ENCODE measurements at regions not wholly inside any gene's neighbourhood (a gene's known extent, or its start where the extent isn't known, plus 50 kb on each side); places are given as distances from the start of the nearest gene placed in this dataset.
"Not testable (repeated sequence)": the region's sequence is repeated elsewhere in the genome, so short reads cannot be mapped to it uniquely, and the experiment has no call there.

- no peak for DNase-seq
Observed at GRCh38 chr12:34097213-34097612, 74.9 kb downstream of the ALG10 start.

- no peak for DNase-seq
Observed at GRCh38 chr12:34105392-34105933, 83.2 kb downstream of the ALG10 start.

- no peak for DNase-seq
Observed at GRCh38 chr12:34106172-34106571, 83.9 kb downstream of the ALG10 start.

- no peak for DNase-seq
Observed at GRCh38 chr12:34107016-34107415, 84.7 kb downstream of the ALG10 start.

- no peak for DNase-seq
Observed at GRCh38 chr12:34107781-34108404, 85.6 kb downstream of the ALG10 start.

GRCh38 chr12:34108405-34108803, 86.1 kb downstream of the ALG10 start:
- DNase-seq: no peak

GRCh38 chr12:34108967-34109366, 86.7 kb downstream of the ALG10 start:
- no peak for DNase-seq

GRCh38 chr12:34109390-34109789, 87.1 kb downstream of the ALG10 start:
- DNase-seq: no peak

GRCh38 chr12:34109909-34110531, 87.7 kb downstream of the ALG10 start:
- DNase-seq: not testable (repeated sequence)

GRCh38 chr12:34119366-34119765, 97.1 kb downstream of the ALG10 start:
- no peak for DNase-seq

GRCh38 chr12:34121360-34121759, 99.1 kb downstream of the ALG10 start:
- DNase-seq: no peak

- DNase-seq: not testable (repeated sequence)
Observed at GRCh38 chr12:34123092-34123491, 100.8 kb downstream of the ALG10 start.

GRCh38 chr12:34124608-34125007, 102.3 kb downstream of the ALG10 start:
- no peak for DNase-seq

- no peak for DNase-seq
Observed at GRCh38 chr12:34126239-34126641, 103.9 kb downstream of the ALG10 start.

GRCh38 chr12:34126805-34127204, 104.5 kb downstream of the ALG10 start:
- DNase-seq: no peak

GRCh38 chr12:34127379-34127778, 105.1 kb downstream of the ALG10 start:
- not testable (repeated sequence) for DNase-seq

GRCh38 chr12:34142430-34142829, 120.1 kb downstream of the ALG10 start:
- DNase-seq: no peak

- no peak for DNase-seq
Observed at GRCh38 chr12:34151019-34151418, 128.7 kb downstream of the ALG10 start.

- DNase-seq: no peak
Observed at GRCh38 chr12:34163443-34163842, 141.1 kb downstream of the ALG10 start.

- no peak for DNase-seq
Observed at GRCh38 chr12:34166427-34167060, 144.2 kb downstream of the ALG10 start.

GRCh38 chr12:34168507-34168906, 146.2 kb downstream of the ALG10 start:
- not testable (repeated sequence) for DNase-seq

- DNase-seq: no peak
Observed at GRCh38 chr12:34186492-34186891, 164.2 kb downstream of the ALG10 start.

GRCh38 chr12:34188974-34189373, 166.7 kb downstream of the ALG10 start:
- no peak for DNase-seq

GRCh38 chr12:34190054-34190453, 167.8 kb downstream of the ALG10 start:
- DNase-seq: no peak
